Kidney (tissue), 13 donors: ENCODE measurements at regions not wholly inside any gene's neighbourhood (a gene's known extent, or its start where the extent isn't known, plus 50 kb on each side); places are given as distances from the start of the nearest gene placed in this dataset.

Experiments used
- DNase-seq, 5 donors: peaks; one replicate each; pipeline ENCODE4 v3.0.0-alpha.2; 2013 to 2020
- FAIRE-seq: peaks from 2 replicates; lab custom pipeline; 2012; peaks lifted over from hg19 to GRCh38; lab: Jason Lieb, UNC
- H3K27ac ChIP-seq, 2 donors: one replicate each; pipeline ENCODE4 v1.7.0; 2013; ENCODE audit warnings: low read depth in 2 of 2, low read length in 2 of 2, inconsistent platforms in 1 of 2
- H3K27me3 ChIP-seq: one replicate; pipeline ENCODE4 v1.7.1; 2013; ENCODE audit warnings: low read length, inconsistent platforms; ENCODE audit not compliant: control insufficient read depth, insufficient read depth
- H3K36me3 ChIP-seq, 3 donors: one replicate each; pipeline versions ENCODE4 v1.7.0 to v1.7.1; 2013; ENCODE audit warnings: low read length in 3 of 3, control low read depth in 1 of 3, inconsistent platforms in 1 of 3; ENCODE audit not compliant: insufficient read depth in 3 of 3, control insufficient read depth in 2 of 3
- H3K4me1 ChIP-seq, 3 donors: one replicate each; pipeline versions ENCODE4 v1.7.0 to v1.7.1; 2013; ENCODE audit warnings: low read length in 3 of 3, inconsistent platforms in 1 of 3, low read depth in 1 of 3; ENCODE audit not compliant: control insufficient read depth in 2 of 3, insufficient read depth in 2 of 3
- H3K4me3 ChIP-seq, 3 donors: one replicate each; pipeline versions ENCODE4 v1.7.0 to v1.8.1; 2013; ENCODE audit warnings: low read length in 3 of 3, control low read depth in 1 of 3, inconsistent platforms in 1 of 3
- H3K9ac ChIP-seq, 3 donors: one replicate each; pipeline versions ENCODE4 v1.7.0 to v1.7.1; 2013; ENCODE audit warnings: low read length in 3 of 3, control low read depth in 1 of 3, inconsistent platforms in 1 of 3
- H3K9me3 ChIP-seq, 3 donors: one replicate each; pipeline versions ENCODE4 v1.7.0 to v1.7.1; 2013; ENCODE audit warnings: low read length in 3 of 3, control low read depth in 1 of 3, inconsistent platforms in 1 of 3; ENCODE audit not compliant: control insufficient read depth in 2 of 3, insufficient read depth in 1 of 3
- intact Hi-C: fragments of 100-400 bp; cut with DNase I; formaldehyde crosslinking; loops from one replicate; pipeline ENCODE4 v1.11.1; 2022
- TF ChIP-seq, protein P1 (sequence below): IDR thresholded peaks from 3 replicates; pipeline ENCODE4 v1.5.1; 2012; ENCODE audit warnings: mild to moderate bottlenecking, moderate library complexity, borderline replicate concordance; ENCODE audit not compliant: insufficient read depth; ENCODE audit errors: extremely low read depth
- donor health status: control.
- donor health status: control.
- donor health status: control.
- donor health status: control.
- donor health status: control.
- donor health status: DM: yes; HTN: yes; CAD: no.
- donor health status: Normal renal cell carcinoma (clear cell type).

GRCh38 chr1:29943034-29943433, 706.7 kb downstream of the PTPRU start:
- Histone ChIP-seq H3K4me1 (no peaks in the 10 kb centered on the region), H3K9ac (no peak overlapping the region), H3K9me3 (no peaks in the 10 kb centered on the region), H3K27me3 (no peaks in the 10 kb centered on the region), H3K27ac (no peak overlapping the region), H3K4me3 (no peak overlapping the region), H3K36me3 (no peaks in the 10 kb centered on the region)
- DNase-seq (no peak), FAIRE-seq (no peak)
- TF ChIP-seq, protein P1, sequence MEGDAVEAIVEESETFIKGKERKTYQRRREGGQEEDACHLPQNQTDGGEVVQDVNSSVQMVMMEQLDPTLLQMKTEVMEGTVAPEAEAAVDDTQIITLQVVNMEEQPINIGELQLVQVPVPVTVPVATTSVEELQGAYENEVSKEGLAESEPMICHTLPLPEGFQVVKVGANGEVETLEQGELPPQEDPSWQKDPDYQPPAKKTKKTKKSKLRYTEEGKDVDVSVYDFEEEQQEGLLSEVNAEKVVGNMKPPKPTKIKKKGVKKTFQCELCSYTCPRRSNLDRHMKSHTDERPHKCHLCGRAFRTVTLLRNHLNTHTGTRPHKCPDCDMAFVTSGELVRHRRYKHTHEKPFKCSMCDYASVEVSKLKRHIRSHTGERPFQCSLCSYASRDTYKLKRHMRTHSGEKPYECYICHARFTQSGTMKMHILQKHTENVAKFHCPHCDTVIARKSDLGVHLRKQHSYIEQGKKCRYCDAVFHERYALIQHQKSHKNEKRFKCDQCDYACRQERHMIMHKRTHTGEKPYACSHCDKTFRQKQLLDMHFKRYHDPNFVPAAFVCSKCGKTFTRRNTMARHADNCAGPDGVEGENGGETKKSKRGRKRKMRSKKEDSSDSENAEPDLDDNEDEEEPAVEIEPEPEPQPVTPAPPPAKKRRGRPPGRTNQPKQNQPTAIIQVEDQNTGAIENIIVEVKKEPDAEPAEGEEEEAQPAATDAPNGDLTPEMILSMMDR = no peak
- intact Hi-C loops = no loop called here

GRCh38 chr1:29939079-29939478, 702.8 kb downstream of the PTPRU start:
- Histone ChIP-seq H3K27ac (no peak overlapping the region), H3K4me3 (no peak overlapping the region), H3K36me3 (no peaks in the 10 kb centered on the region), H3K9ac (no peak overlapping the region), H3K9me3 (no peaks in the 10 kb centered on the region), H3K27me3 (no peaks in the 10 kb centered on the region), H3K4me1 (no peaks in the 10 kb centered on the region)
- TF ChIP-seq, protein P1 = no peak
- intact Hi-C loops = no loop called here
- FAIRE-seq (no peak), DNase-seq (no peak)

DNA sequence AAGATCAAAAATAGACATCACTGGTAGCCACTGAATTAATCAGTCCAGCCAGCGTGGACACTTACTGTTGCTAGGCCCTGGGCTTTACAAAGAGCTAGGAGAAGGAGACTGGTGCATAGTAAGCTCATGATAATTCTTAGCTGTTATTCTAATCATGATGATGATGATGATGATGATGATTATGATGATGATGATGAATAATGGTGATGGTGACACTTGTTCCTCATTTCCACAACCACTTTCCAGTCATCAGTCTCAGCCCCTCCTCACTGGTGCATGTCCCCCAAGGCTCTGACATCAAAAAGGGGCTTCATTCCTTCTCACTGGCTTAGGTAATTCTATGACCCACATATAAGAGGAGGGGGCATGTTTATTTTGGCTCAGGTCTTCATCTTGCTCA, 701.0 kb downstream of the PTPRU start:
- intact Hi-C loops = no loop called here
- TF ChIP-seq, protein P1 = no peak
- H3K4me3 ChIP-seq = no peak overlapping the region
- no peaks in the 10 kb centered on the region for H3K9me3 ChIP-seq
- DNase-seq (no peak), FAIRE-seq (no peak)
- no peaks in the 10 kb centered on the region for H3K27me3 ChIP-seq
- H3K36me3 ChIP-seq = no peaks in the 10 kb centered on the region
- H3K9ac ChIP-seq = no peak overlapping the region
- H3K27ac ChIP-seq = no peak overlapping the region
- no peaks in the 10 kb centered on the region for H3K4me1 ChIP-seq

DNA sequence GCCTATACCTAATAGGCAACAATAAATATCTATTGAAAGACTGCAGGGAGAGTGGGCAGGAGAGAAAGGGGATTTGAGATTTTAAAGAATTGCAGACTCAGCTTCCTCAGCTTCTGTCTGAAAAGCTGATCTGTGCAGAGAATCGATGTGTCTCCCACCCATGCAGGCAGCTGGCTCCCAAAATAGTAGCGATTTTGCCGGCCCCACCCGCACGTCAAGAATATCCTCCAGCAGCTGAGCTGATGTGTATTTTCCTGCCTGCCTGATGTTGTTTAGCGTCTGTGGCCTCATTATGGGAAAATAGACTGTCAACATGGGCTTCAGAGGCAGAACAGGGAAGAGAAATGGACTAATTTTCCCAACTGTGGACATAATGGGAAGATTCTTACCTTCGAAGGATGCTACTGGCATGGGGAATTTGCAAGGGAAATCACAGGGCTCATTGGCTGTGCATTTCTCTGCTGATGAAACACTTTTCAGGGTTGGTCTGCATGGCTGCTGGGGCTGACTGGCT, 699.8 kb downstream of the PTPRU start:
- no peaks in the 10 kb centered on the region for H3K27me3 ChIP-seq
- no peaks in the 10 kb centered on the region for H3K9me3 ChIP-seq
- TF ChIP-seq, protein P1 = no peak
- intact Hi-C loops = no loop called here
- H3K9ac ChIP-seq = no peak overlapping the region
- H3K36me3 ChIP-seq = no peaks in the 10 kb centered on the region
- FAIRE-seq (no peak), DNase-seq (no peak)
- H3K27ac ChIP-seq = no peak overlapping the region
- no peaks in the 10 kb centered on the region for H3K4me1 ChIP-seq
- H3K4me3 ChIP-seq = no peak overlapping the region
